Daoy (cell line): ENCODE measurements at regions not wholly inside any gene's neighbourhood (a gene's known extent, or its start where the extent isn't known, plus 50 kb on each side); places are given as distances from the start of the nearest gene placed in this dataset.

Experiments used
- DNase-seq: peaks from one replicate; pipeline ENCODE4 v3.0.0-alpha.2; 2015; ENCODE audit warnings: low read depth

- DNase-seq: no peak
Observed at GRCh38 chr2:236673126-236673822, 103.6 kb downstream of the ACKR3 start.

DNA sequence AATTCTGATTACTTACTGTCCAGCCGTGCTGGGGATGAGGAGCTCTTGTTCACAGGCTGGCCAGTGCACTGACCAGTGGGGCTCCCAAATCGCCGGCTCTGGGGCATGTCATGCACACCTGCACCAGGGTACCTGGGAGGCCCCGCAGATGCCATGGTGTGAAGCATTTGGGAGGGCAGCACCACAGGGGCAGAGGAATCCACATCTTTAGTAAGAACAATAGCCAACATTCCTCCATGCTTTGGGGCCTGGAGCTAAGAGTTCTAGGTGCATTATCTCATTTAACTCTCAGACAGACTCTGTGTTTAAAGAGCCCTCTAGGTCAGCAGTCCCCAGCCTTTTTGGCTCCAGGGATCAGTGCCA, 104.2 kb downstream of the ACKR3 start:
- no peak for DNase-seq

- no peak for DNase-seq
Observed at GRCh38 chr2:236674238-236674637, 104.6 kb downstream of the ACKR3 start.

DNA sequence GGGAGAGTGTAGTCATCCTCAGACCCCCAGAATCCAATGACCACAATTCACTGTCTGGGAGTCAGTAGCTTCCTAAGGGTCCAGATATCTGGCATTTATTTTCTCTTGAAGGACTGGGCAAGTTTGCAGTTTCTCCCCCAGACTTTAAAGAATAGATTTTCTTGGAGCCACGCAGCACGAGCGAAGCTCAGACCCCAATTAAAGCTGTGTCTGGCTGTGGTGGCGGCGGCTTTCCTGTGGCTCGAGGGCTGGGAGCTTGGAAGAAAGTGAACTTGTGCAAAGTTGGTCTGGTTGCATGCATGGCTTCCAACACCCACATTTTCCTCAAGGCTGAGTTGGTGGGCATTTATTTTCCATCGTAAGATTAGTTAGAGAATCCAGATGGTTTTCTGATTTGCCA, 105.0 kb downstream of the ACKR3 start:
- DNase-seq: no peak

DNA sequence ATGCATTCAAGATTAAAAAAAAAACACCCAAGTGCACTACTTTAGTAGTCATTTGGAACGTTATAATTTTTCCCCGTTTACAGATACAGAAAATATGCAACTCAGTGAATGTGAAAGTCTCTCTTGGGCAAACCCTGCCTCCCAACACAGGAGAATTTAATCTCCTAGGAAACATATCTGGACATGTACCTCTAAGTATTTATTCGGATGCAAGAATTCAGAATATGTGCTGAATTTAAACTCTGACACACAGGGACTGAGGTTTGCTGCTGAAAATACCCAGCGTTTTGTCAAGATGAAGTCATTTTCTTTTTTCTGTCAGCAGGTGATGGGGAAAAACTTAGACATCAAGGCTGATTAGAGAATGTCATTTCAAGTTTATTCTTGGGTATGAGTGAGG, 105.4 kb downstream of the ACKR3 start:
- DNase-seq: no peak

DNA sequence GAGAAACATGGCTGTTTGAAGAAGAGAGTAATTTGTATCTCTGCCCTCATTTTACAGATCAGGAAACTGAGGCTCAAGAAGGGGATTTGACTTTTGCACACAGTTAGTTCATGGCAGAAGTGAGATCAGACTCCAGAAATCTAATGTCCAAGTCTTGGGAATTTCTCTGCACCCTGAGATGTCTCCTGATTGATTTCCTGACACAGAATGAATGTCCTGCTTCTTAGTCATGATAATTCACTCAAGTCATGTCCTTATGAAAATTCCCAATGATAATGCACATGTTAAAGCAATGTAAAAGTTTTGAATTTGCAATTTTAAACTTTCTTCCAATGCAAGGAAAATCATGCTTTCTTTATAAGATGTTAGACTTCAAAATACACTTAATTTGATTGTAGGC, 105.9 kb downstream of the ACKR3 start:
- no peak for DNase-seq

DNA sequence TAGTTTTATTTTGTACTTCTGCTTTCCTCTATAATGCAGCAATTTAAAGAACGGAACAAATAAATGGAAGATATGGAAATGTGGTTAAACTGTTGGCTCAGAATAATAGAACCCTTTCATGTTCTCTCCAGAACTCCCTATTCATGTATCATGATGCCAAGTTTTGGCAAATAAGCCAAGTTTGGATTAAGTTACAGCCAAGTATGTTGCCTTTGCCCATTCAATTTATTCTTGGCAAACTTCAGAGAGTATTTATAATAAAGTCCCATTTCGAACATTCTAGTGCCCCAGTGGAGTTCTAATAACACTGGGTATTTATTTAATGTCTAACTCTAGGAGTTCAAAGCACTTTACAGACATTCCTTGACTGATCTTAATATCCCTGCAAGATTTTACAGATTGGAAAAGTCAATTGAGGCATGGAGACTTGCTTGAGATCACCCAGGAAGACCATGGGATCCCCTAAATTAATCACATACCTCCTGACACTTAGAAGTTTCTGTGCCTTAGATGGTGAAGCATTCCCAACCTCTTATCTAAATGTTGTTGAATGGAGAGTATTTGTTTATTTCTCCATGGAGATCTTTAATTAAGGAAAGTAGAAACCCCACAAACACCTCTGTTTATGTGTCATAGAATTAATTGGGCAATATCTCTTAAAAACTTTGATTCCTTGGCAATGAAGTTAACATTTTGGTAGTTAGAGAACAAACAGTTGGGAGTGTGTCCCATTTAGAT, 106.7 kb downstream of the ACKR3 start:
- DNase-seq: no peak

GRCh38 chr2:236677368-236677767, 107.7 kb downstream of the ACKR3 start:
- no peak for DNase-seq

DNA sequence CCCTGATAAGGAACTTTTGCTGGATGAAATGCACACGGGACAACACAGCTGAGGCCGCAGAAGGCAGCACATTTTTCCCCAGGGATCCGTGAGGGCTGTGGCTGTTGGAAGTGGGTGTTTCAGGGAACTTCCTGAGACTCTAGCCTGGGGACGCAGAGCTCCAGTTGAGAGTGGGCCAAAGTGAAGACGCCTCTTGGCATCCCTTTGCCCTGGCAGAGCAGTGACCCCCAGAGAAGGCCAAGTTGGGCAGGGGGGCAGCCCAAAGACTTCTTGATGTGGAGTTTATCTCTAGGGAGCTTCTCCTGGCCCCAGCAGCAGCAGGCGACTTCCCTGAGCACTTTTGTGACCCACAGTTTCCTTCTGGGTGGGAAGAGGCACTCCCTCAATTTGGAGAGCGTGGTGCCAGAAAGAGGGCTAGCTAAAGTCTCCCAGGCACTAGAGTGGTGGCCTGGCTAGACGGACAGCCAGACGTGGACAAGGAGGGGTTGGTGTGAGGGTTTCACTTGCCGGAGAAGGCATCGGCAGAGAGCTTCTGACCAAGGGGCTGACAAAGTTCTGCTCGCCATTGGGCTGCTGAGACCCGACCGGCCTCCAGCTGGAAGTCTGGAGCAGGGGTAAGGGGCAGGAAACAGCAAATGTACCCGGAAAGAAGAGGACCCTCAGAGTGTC, 108.8 kb downstream of the ACKR3 start:
- no peak for DNase-seq

DNA sequence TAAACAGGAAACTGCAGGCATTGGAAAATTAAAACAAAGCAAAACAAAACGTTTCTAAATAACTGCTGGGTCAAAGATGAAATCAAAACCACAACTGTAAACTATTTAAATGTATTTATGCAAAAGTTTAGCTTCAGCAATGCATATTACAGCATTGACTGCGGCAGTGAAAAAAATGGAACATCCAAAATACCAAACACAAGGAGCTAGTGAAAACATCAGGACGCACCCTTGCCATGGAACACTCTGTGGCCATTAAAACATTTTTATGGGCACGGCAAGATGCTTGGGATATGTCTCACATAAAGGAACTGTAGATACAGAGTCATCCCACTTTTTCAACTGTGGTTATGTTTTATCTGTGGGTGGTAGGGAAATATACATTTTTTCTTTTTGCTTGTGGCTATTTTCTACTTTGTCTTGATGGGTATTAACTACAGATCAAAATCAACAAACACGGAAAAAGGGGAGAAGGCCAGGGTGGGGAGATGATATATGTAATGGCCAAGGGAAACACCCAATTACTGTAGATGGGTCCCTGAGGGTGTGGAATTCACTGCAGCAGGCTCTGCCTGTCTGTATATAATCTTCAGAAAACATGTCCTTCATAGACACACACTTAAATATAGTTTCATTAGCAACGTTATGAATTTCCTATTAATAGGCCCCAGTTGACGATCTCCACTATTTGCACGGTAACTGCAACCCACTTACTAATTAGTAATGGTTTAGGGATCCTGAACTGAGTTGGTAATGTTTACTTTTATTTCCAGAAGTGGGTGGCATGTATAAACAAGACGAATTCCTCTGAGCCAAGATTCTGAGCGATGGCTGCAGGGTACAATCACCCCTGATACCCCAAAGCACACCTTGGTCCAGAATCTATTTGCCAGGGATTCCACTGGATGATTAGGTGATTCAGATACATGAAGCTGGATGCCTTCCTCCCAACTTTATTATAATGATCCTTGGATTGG, 110.5 kb downstream of the ACKR3 start:
- peak; percentile 70 for DNase-seq

- no peak for DNase-seq
Observed at GRCh38 chr2:236682651-236683422, 113.2 kb downstream of the ACKR3 start.

DNA sequence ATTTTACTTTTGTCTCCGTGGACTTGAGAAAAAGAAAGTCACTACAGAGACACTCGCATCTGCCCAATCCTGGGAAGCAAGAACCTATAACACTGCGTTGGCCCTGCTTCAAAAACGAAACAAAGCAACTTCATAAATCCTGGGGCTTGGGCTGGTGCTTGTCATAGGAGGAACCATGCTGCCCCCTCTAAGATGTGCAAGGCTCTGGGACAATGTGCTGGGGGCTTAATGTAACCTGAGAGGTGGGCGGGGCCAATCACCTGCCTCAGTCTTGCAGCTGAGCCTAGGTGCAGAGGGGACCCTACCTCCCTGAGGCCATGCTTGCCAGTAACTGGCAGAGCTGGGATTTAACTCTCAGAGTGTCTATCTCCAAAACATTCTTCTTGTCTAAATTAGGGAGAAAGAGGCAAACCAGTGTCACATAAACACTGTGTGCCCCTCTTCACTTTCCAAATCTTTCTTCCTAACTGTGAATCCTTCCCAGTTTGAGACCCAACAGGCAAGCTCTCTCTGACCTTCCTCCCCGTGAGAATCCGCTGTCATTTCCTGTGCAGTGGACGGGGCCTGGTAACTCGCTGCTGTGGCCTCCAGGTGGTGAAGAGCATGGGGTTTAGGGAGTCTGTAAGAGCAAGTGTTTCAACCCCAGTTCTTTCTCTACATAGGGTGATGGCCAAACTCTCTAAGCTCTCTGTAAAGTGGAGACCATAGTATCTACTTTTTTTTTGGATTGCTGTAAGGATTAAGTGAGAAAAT, 115.1 kb downstream of the ACKR3 start:
- DNase-seq: no peak

GRCh38 chr2:236685361-236685760, 115.7 kb downstream of the ACKR3 start:
- DNase-seq: no peak

- DNase-seq: no peak
Observed at GRCh38 chr2:236685979-236686520, 116.4 kb downstream of the ACKR3 start.

GRCh38 chr2:236686561-236686960, 116.9 kb downstream of the ACKR3 start:
- DNase-seq: no peak

GRCh38 chr2:236687296-236687965, 117.8 kb downstream of the ACKR3 start:
- DNase-seq: no peak

DNA sequence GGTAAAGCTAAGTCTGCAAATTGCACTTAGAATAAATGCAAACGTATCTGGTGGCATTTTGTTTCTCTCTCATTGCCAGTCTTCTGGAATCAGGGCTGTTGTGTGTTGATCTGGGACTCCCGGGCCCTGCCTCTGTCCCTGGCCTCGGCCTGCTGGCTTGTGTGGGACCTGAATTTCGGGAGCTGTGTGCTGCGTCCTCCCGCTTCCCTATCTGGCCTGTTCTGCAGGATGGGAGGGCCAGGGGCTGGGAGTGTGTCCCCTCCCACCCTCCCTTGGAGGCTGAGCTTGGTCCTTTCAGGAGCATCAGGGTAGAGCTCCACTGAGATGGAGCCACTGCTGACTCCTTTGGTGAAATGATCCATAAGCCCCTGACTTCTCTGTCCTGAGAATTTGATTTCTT, 118.5 kb downstream of the ACKR3 start:
- no peak for DNase-seq

- DNase-seq: no peak
Observed at GRCh38 chr2:236688563-236689392, 119.2 kb downstream of the ACKR3 start.

- no peak for DNase-seq
Observed at GRCh38 chr2:236689393-236689700, 119.7 kb downstream of the ACKR3 start.
